Mesendoderm (in vitro differentiated cells): ENCODE measurements at regions not wholly inside any gene's neighbourhood (a gene's known extent, or its start where the extent isn't known, plus 50 kb on each side); places are given as distances from the start of the nearest gene placed in this dataset.

Experiments used
- DNase-seq: peaks from one replicate; pipeline ENCODE4 v3.0.0; 2013
- H2AK5ac ChIP-seq: 2 replicates; pipeline ENCODE4 v1.6.1; 2013; ENCODE audit warnings: low read length, inconsistent platforms
- H2BK120ac ChIP-seq: 2 replicates; pipeline ENCODE4 v1.6.1; 2013; ENCODE audit warnings: low read depth, mild to moderate bottlenecking, low read length, moderate library complexity, mixed read lengths
- H2BK15ac ChIP-seq: replicated peaks from 2 replicates; pipeline ENCODE4 v1.6.1; 2013; ENCODE audit warnings: low read depth, mild to moderate bottlenecking, moderate library complexity
- H2BK5ac ChIP-seq: 2 replicates; pipeline ENCODE4 v1.6.1; 2013; ENCODE audit warnings: low read length, inconsistent platforms
- H3K18ac ChIP-seq: 2 replicates; pipeline ENCODE4 v1.6.1; 2013; ENCODE audit warnings: mild to moderate bottlenecking, low read length, mixed read lengths
- H3K23ac ChIP-seq: one replicate; pipeline ENCODE4 v1.6.1; 2013; ENCODE audit warnings: low read length
- H3K27ac ChIP-seq: 2 replicates; pipeline ENCODE4 v1.5.1; 2013; ENCODE audit warnings: low read depth, mild to moderate bottlenecking, inconsistent platforms, low read length, moderate library complexity
- H3K27me3 ChIP-seq: 2 replicates; pipeline ENCODE4 v1.6.1; 2013; ENCODE audit warnings: low read length, control low read depth, mild to moderate bottlenecking, inconsistent platforms; ENCODE audit not compliant: insufficient read depth, poor library complexity
- H3K36me3 ChIP-seq: 2 replicates; pipeline ENCODE4 v1.6.1; 2013; ENCODE audit warnings: low read length, inconsistent platforms; ENCODE audit not compliant: control insufficient read depth, insufficient read depth
- H3K4ac ChIP-seq: one replicate; pipeline ENCODE4 v1.6.1; 2013; ENCODE audit warnings: low read depth, mild to moderate bottlenecking, low read length, moderate library complexity
- H3K4me1 ChIP-seq: 2 replicates; pipeline ENCODE4 v1.6.1; 2013; ENCODE audit warnings: low read depth, low read length, inconsistent platforms; ENCODE audit not compliant: control insufficient read depth
- H3K4me2 ChIP-seq: 2 replicates; pipeline ENCODE4 v1.6.1; 2013; ENCODE audit warnings: low read length
- H3K4me3 ChIP-seq: 2 replicates; pipeline ENCODE4 v1.5.1; 2013; ENCODE audit warnings: mild to moderate bottlenecking, low read length
- H3K56ac ChIP-seq: one replicate; pipeline ENCODE4 v1.6.1; 2013; ENCODE audit warnings: low read length
- H3K79me1 ChIP-seq: 2 replicates; pipeline ENCODE4 v1.6.1; 2013; ENCODE audit warnings: low read length, inconsistent platforms
- H3K79me2 ChIP-seq: 2 replicates; pipeline ENCODE4 v1.6.1; 2013; ENCODE audit warnings: mild to moderate bottlenecking, low read length; ENCODE audit not compliant: control insufficient read depth, insufficient read depth
- H3K9ac ChIP-seq: 2 replicates; pipeline ENCODE4 v1.6.1; 2013; ENCODE audit warnings: low read length, inconsistent platforms
- H4K5ac ChIP-seq: one replicate; pipeline ENCODE4 v1.6.1; 2013; ENCODE audit warnings: low read length
- H4K8ac ChIP-seq: one replicate; pipeline ENCODE4 v1.6.1; 2013; ENCODE audit warnings: low read depth, mild to moderate bottlenecking, control low read depth, low read length, moderate library complexity
- WGBS: extraction: QIAGEN DNeasy Blood & Tissue Kit; methylation state at CpG from one replicate; pipeline ENCODE4 v1.1.7; 2013; ENCODE audit warnings: low lambda C conversion rate, missing lambda C conversion rate; ENCODE audit not compliant: insufficient coverage; ENCODE audit errors: extremely low coverage; 5-methylcytosine and 5-hydroxymethylcytosine counted together

- no peaks in the 10 kb centered on the region for H3K36me3 ChIP-seq
- no peak overlapping the region for H4K8ac ChIP-seq
- no peak overlapping the region for H2BK15ac ChIP-seq
- H3K18ac ChIP-seq = no peak overlapping the region
- no peak overlapping the region for H3K56ac ChIP-seq
- no peak overlapping the region for H3K23ac ChIP-seq
- no peaks in the 10 kb centered on the region for H3K79me2 ChIP-seq
- H2BK5ac ChIP-seq = no peak overlapping the region
- no peak overlapping the region for H4K5ac ChIP-seq
- peak; percentile 6 for DNase-seq
- H3K27ac ChIP-seq = no peak overlapping the region
- H2BK120ac ChIP-seq = no peak overlapping the region
- no peak overlapping the region for H3K4ac ChIP-seq
- H3K4me3 ChIP-seq = no peak overlapping the region
- no peak overlapping the region for H2AK5ac ChIP-seq
- no peaks in the 10 kb centered on the region for H3K79me1 ChIP-seq
- WGBS = no CpG with 5 or more reads among the region's 10 CpGs
- no peaks in the 10 kb centered on the region for H3K27me3 ChIP-seq
- H3K4me1 ChIP-seq = no peaks in the 10 kb centered on the region
- H3K4me2 ChIP-seq = no peak overlapping the region
- no peak overlapping the region for H3K9ac ChIP-seq
Measured at GRCh38 chr6:84282550-84282949, 55.1 kb upstream of the CEP162 start.

- Histone ChIP-seq H4K8ac (no peak overlapping the region), H3K36me3 (no peaks in the 10 kb centered on the region), H3K23ac (no peak overlapping the region), H3K4me2 (no peak overlapping the region), H3K4me1 (no peaks in the 10 kb centered on the region), H3K9ac (no peak overlapping the region), H2BK120ac (no peak overlapping the region), H3K4me3 (no peak overlapping the region), H3K56ac (no peak overlapping the region), H3K27ac (no peak overlapping the region), H2BK15ac (no peak overlapping the region), H4K5ac (no peak overlapping the region), H3K79me1 (no peaks in the 10 kb centered on the region), H3K27me3 (no peaks in the 10 kb centered on the region), H3K4ac (no peak overlapping the region), H2BK5ac (no peak overlapping the region), H3K18ac (no peak overlapping the region), H2AK5ac (no peak overlapping the region), H3K79me2 (no peaks in the 10 kb centered on the region)
- no peak for DNase-seq
- no CpG with 5 or more reads among the region's 1 CpG for WGBS
Measured at GRCh38 chr6:84280639-84281038, 53.2 kb upstream of the CEP162 start.

DNA sequence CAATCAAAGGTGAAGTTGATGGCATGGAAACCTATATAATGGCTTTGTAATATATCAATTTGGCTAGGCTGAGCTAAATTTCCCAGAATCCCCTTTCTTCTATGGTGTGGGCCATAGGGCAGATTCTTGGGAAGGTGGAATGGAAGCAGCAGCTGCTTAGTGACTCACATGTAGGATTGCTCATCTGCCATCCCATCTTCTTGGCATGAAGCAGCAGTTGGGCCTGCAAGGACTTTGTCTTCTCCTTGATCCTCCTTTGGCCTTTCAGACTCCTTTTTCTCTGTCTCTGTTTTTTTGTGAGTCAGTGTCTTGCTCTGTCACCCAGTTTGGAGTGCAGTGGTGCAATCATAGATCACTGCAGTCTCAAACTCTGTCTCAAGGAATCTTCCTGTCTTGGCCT is 52.6 kb upstream of the CEP162 start:
- Histone ChIP-seq H3K36me3 (no peaks in the 10 kb centered on the region), H2BK120ac (no peak overlapping the region), H3K27ac (no peak overlapping the region), H2BK5ac (no peak overlapping the region), H3K9ac (no peak overlapping the region), H3K4me2 (no peak overlapping the region), H3K4me3 (no peak overlapping the region), H3K27me3 (no peaks in the 10 kb centered on the region), H3K4me1 (no peaks in the 10 kb centered on the region), H3K56ac (no peak overlapping the region), H3K4ac (no peak overlapping the region), H4K5ac (no peak overlapping the region), H2BK15ac (no peak overlapping the region), H2AK5ac (no peak overlapping the region), H3K23ac (no peak overlapping the region), H3K79me2 (no peaks in the 10 kb centered on the region), H3K18ac (no peak overlapping the region), H3K79me1 (no peaks in the 10 kb centered on the region), H4K8ac (no peak overlapping the region)
- no peak for DNase-seq

DNA sequence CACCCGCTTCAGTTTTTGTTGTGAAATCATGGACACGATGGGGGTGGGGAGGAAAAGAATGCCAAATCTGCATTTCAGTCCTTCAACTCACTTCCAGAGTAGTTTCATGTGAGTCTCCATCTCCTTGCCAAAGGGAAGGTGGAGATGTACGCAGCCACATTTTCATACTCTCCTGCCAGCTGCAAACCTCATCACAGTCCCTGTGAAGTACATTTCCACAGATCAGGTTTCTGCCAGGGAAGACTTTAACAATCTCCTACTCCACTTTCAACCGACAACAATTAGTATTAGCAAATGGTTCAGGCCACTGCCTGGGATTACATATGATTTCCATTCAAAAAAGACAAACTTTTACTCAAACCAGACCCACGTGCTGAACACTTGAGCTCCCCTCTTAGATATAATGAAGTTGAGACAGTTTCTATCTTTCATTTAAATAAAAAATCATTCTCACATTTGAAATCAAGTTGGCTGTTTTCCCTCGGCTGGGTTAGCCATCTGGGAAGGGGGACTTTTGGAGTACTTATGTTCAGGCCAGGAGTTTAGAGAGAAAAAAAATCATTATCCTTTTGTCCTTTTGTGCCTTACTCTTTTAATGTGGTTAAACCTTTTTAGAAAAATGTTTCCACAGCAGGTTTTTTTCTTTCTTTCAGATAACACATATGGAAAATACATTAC is 51.0 kb upstream of the CEP162 start:
- no peak overlapping the region for H2BK120ac ChIP-seq
- H4K5ac ChIP-seq = no peak overlapping the region
- H3K9ac ChIP-seq = no peak overlapping the region
- no peaks in the 10 kb centered on the region for H3K36me3 ChIP-seq
- no peak overlapping the region for H3K4me2 ChIP-seq
- H3K27ac ChIP-seq = no peak overlapping the region
- H4K8ac ChIP-seq = no peak overlapping the region
- no peak for DNase-seq
- H3K23ac ChIP-seq = no peak overlapping the region
- no peak overlapping the region for H3K4me3 ChIP-seq
- no peak overlapping the region for H3K4ac ChIP-seq
- H3K4me1 ChIP-seq = no peaks in the 10 kb centered on the region
- no CpG with 5 or more reads among the region's 6 CpGs for WGBS
- H3K56ac ChIP-seq = no peak overlapping the region
- H2AK5ac ChIP-seq = no peak overlapping the region
- no peak overlapping the region for H3K18ac ChIP-seq
- no peaks in the 10 kb centered on the region for H3K79me2 ChIP-seq
- no peak overlapping the region for H2BK15ac ChIP-seq
- H3K27me3 ChIP-seq = no peaks in the 10 kb centered on the region
- H3K79me1 ChIP-seq = no peaks in the 10 kb centered on the region
- H2BK5ac ChIP-seq = no peak overlapping the region
